ENCODE measurements at regions not wholly inside any gene's neighbourhood (a gene's known extent, or its start where the extent isn't known, plus 50 kb on each side); places are given as distances from the start of the nearest gene placed in this dataset.

DNA sequence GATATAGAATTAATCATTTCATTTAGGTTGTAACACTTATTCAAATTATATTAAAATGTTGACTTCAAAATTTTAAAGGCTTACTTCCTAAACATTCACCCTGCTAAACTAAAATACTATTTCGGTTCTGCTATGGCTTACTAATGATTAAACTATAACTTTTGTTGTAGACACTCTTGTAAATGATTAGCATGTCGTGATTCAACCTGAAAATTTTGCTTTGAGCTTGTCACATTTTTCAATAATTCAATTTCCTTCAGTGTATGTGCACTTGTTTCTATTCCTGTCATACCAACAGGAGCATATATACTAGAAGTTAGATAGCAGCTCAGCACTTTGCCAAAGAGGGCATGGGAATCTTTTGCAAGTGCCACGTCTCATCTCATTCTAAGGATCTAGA lies 1018.8 kb downstream of the AMY1C start:
- TF ChIP-seq POLR2AphosphoS5 (IDR thresholded peaks at IDR 0.05; ENCODE audit: low read depth, low read length) (no peak), TAF1 (IDR thresholded peaks at IDR 0.05; ENCODE audit: borderline replicate concordance, insufficient read depth, low read length) (no peak), SIN3A (IDR thresholded peaks at IDR 0.05; ENCODE audit: borderline replicate concordance, insufficient read depth, low read length) (no peak)
